PC-9 (cell line): ENCODE measurements at regions not wholly inside any gene's neighbourhood (a gene's known extent, or its start where the extent isn't known, plus 50 kb on each side); places are given as distances from the start of the nearest gene placed in this dataset.
"Not testable (repeated sequence)": the region's sequence is repeated elsewhere in the genome, so short reads cannot be mapped to it uniquely, and the experiment has no call there.

Experiments used
- BruUV-seq: library from RNA; stranded (reverse); fragments of 400-500 nt; replicated peaks from 2 replicates; lab custom pipeline; 2021; lab: Mats Ljungman, UMichigan
- CTCF ChIA-PET: fragments of 300-600 bp; sonication (Branson Sonifier 250); formaldehyde crosslinking; loops from one replicate; lab custom pipeline; 2022; ENCODE audit warnings: antibody characterized with exemption; lab: Charles Lee
- POLR2A ChIA-PET: fragments of 300-600 bp; sonication (Branson Sonifier 250); formaldehyde crosslinking; loops from one replicate; lab custom pipeline; 2022; ENCODE audit warnings: antibody characterized with exemption; ENCODE audit not compliant: unreplicated experiment; lab: Charles Lee
- DNase-seq, 2 experiments: peaks; one replicate each; pipeline versions ENCODE4 v3.0.0 to v3.0.0-alpha.2; 2015 to 2022; ENCODE audit warnings: mixed read lengths in 1 of 2
- H2AFZ ChIP-seq: fragments of 200-600 bp; sonication (generic); 2 replicates; pipeline ENCODE4 v1.8.1; 2017; ENCODE audit warnings: antibody characterized with exemption
- H3F3A ChIP-seq: fragments of 200-600 bp; sonication (generic); 2 replicates; pipeline ENCODE4 v1.8.1; 2017; ENCODE audit warnings: antibody characterized with exemption, mild to moderate bottlenecking, low read depth; ENCODE audit not compliant: insufficient read depth
- H3K27ac ChIP-seq: fragments of 200-600 bp; sonication (generic); 2 replicates; pipeline ENCODE4 v1.6.1; 2016; ENCODE audit warnings: mixed run types
- H3K27me3 ChIP-seq: fragments of 200-600 bp; sonication (generic); 2 replicates; pipeline ENCODE4 v1.6.1; 2016; ENCODE audit warnings: low read depth, mixed run types; ENCODE audit not compliant: insufficient read depth
- H3K36me3 ChIP-seq: fragments of 200-600 bp; sonication (generic); 2 replicates; pipeline ENCODE4 v1.6.1; 2016; ENCODE audit warnings: low read depth, mixed run types
- H3K4me1 ChIP-seq: fragments of 200-600 bp; sonication (generic); replicated peaks from 2 replicates; pipeline ENCODE4 v1.6.1; 2016; ENCODE audit warnings: mixed run types; ENCODE audit not compliant: insufficient read depth
- H3K4me2 ChIP-seq: fragments of 200-600 bp; sonication (generic); 2 replicates; pipeline ENCODE4 v1.6.1; 2017; ENCODE audit warnings: mixed run types
- H3K4me3 ChIP-seq: fragments of 200-600 bp; sonication (generic); 2 replicates; pipeline ENCODE4 v1.6.1; 2016; ENCODE audit warnings: mixed run types
- H3K79me2 ChIP-seq: fragments of 200-600 bp; sonication (generic); 2 replicates; pipeline ENCODE4 v1.6.1; 2017; ENCODE audit warnings: low read depth, mixed run types
- H3K9me2 ChIP-seq: fragments of 200-600 bp; sonication (generic); 2 replicates; pipeline ENCODE4 v1.8.1; 2017; ENCODE audit warnings: mild to moderate bottlenecking; ENCODE audit not compliant: insufficient read depth
- H3K9me3 ChIP-seq: fragments of 200-600 bp; sonication (generic); 2 replicates; pipeline ENCODE4 v1.8.1; 2016; ENCODE audit warnings: low read depth; ENCODE audit not compliant: insufficient read depth
- H4K20me1 ChIP-seq: fragments of 200-600 bp; sonication (generic); 2 replicates; pipeline ENCODE4 v1.8.1; 2017; ENCODE audit not compliant: insufficient read depth
- EZH2 ChIP-seq: fragments of 200-600 bp; sonication (generic); IDR thresholded peaks from 2 replicates; pipeline ENCODE4 v1.8.0; 2017; ENCODE audit warnings: antibody characterized with exemption, low read depth
- intact Hi-C: fragments of 100-400 bp; cut with micrococcal nuclease; formaldehyde crosslinking; loops from one replicate; pipeline ENCODE4 v1.10.0; 2022; ENCODE audit not compliant: unreplicated experiment
- TF ChIP-seq, protein P1 (sequence below): fragments of 200-600 bp; sonication (generic); conservative IDR thresholded peaks from 2 replicates; pipeline ENCODE4 v1.6.1; 2017; ENCODE audit warnings: mixed run types, antibody characterized with exemption, mild to moderate bottlenecking, moderate library complexity

DNA sequence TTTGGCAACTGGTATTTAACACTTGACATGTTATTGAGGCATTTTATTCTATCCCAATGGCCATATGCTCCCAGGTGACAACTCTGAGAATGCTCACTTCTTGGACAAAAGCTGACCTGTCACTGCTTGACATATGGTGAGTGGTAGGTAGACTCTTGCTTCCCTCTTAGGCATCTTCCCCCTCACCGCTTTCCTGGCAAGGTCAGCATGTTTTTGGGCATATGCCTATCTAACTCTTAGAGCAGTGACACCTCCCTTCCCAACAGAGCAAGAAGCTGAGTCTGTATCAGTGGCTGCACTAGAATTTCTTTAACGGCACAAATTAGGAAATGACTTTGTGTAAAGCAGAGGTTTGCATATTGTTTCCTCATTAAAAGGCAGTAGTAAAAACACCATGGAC is 300.7 kb downstream of the OXSM start:
- intact Hi-C loops, result no loop called here
- Histone ChIP-seq H3F3A (no peaks in the 10 kb centered on the region), H3K4me2 (no peak overlapping the region), H3K9me3 (no peaks in the 10 kb centered on the region), H3K9me2 (no peaks in the 10 kb centered on the region), H3K27ac (no peak overlapping the region), H3K4me1 (no peaks in the 10 kb centered on the region), H3K4me3 (no peak overlapping the region), H3K79me2 (no peaks in the 10 kb centered on the region), H3K27me3 (no peaks in the 10 kb centered on the region), H3K36me3 (no peaks in the 10 kb centered on the region), H4K20me1 (no peaks in the 10 kb centered on the region), H2AFZ (no peak overlapping the region)
- POLR2A ChIA-PET, result no interaction called here
- no peak for DNase-seq
- CTCF ChIA-PET, result no interaction called here
- BruUV-seq, result no TSS peak
- TF ChIP-seq EZH2, result no peak
- TF ChIP-seq, protein P1, sequence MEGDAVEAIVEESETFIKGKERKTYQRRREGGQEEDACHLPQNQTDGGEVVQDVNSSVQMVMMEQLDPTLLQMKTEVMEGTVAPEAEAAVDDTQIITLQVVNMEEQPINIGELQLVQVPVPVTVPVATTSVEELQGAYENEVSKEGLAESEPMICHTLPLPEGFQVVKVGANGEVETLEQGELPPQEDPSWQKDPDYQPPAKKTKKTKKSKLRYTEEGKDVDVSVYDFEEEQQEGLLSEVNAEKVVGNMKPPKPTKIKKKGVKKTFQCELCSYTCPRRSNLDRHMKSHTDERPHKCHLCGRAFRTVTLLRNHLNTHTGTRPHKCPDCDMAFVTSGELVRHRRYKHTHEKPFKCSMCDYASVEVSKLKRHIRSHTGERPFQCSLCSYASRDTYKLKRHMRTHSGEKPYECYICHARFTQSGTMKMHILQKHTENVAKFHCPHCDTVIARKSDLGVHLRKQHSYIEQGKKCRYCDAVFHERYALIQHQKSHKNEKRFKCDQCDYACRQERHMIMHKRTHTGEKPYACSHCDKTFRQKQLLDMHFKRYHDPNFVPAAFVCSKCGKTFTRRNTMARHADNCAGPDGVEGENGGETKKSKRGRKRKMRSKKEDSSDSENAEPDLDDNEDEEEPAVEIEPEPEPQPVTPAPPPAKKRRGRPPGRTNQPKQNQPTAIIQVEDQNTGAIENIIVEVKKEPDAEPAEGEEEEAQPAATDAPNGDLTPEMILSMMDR, result no peak

DNA sequence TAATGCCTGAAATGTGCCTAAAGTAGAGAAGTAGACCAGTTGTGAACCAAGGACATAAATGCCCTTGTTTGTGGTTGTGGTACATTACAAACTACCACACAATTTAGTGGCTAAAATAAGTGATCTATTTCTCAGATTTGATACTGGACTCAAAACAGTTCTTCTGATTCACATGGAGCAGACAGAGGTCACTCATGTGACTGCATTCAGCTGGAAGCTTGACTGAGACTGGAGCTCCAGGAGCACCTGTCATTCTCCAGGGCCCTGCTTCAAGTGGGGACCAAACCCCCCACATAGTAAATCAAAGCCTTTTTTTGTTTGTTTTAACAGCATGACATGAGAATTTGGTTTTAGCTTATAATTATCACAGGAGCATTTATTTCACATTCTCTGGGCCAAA is 301.2 kb downstream of the OXSM start:
- Histone ChIP-seq H3K4me1 (no peaks in the 10 kb centered on the region), H2AFZ (no peak overlapping the region), H4K20me1 (no peaks in the 10 kb centered on the region), H3K4me2 (no peak overlapping the region), H3K4me3 (no peak overlapping the region), H3F3A (no peaks in the 10 kb centered on the region), H3K27me3 (no peaks in the 10 kb centered on the region), H3K79me2 (no peaks in the 10 kb centered on the region), H3K9me2 (no peaks in the 10 kb centered on the region), H3K9me3 (no peaks in the 10 kb centered on the region), H3K36me3 (no peaks in the 10 kb centered on the region), H3K27ac (no peak overlapping the region)
- BruUV-seq, result no TSS peak
- ChIA-PET CTCF (no interaction called here), POLR2A (no interaction called here)
- intact Hi-C loops, result no loop called here
- DNase-seq, result no peak
- TF ChIP-seq EZH2, result no peak
- TF ChIP-seq, protein P1, result no peak

DNA sequence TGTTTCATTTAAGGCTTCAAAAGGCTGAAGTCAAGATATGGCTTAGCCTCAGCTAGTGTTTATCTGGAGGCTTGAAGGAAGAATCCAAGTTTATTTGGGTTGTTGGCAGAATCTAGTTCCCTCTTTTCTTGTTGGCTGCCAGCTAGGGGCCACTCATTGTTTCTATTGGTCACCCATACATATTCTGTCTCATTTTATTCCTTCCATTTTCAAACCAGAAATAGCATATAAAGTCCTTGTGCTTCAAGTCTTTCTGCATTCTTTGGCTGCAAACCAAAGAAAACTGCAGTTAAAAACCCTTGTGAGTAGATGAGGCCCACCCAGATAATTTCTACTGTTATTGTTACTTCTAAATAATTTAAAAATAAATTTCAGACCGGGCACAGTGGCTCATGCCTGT is 301.7 kb downstream of the OXSM start:
- Histone ChIP-seq H3K27me3 (no peaks in the 10 kb centered on the region), H3K79me2 (no peaks in the 10 kb centered on the region), H3F3A (no peaks in the 10 kb centered on the region), H4K20me1 (no peaks in the 10 kb centered on the region), H3K9me3 (no peaks in the 10 kb centered on the region), H2AFZ (no peak overlapping the region), H3K4me2 (no peak overlapping the region), H3K36me3 (no peaks in the 10 kb centered on the region), H3K27ac (no peak overlapping the region), H3K9me2 (no peaks in the 10 kb centered on the region), H3K4me3 (no peak overlapping the region), H3K4me1 (no peaks in the 10 kb centered on the region)
- DNase-seq, result no peak
- intact Hi-C loops, result no loop called here
- TF ChIP-seq EZH2, result no peak
- TF ChIP-seq, protein P1, result no peak
- BruUV-seq, result no TSS peak
- CTCF ChIA-PET, result no interaction called here
- POLR2A ChIA-PET, result no interaction called here

DNA sequence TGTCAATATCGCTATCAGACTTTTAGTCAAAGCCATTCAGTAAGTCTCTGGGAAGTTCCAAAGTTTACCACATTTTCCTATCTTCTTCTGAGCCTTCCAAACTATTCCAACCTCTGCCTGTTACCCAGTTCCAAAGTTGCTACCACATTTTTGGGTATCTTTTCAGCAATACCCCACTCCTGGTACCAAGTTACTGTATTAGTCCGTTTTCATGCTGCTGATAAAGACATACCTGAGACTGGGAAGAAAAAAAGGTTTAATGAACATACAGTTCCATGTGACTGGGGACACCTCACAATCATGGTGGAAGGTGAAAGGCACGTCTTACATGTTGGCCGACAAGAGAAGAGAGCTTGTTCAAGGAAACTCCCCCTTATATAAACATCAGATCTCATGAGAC is 307.2 kb downstream of the OXSM start:
- H3K36me3 ChIP-seq, H3K4me1 ChIP-seq, DNase-seq, H3K9me2 ChIP-seq, H2AFZ ChIP-seq, H3F3A ChIP-seq, H3K79me2 ChIP-seq, H4K20me1 ChIP-seq, H3K27ac ChIP-seq, H3K27me3 ChIP-seq, H3K9me3 ChIP-seq, POLR2A ChIA-PET, BruUV-seq, H3K4me2 ChIP-seq, CTCF ChIA-PET, H3K4me3 ChIP-seq, intact Hi-C loops: not testable (repeated sequence)
